OCI-M1 (cell line): ENCODE measurements at regions not wholly inside any gene's neighbourhood (a gene's known extent, or its start where the extent isn't known, plus 50 kb on each side); places are given as distances from the start of the nearest gene placed in this dataset.
"Not testable (repeated sequence)": the region's sequence is repeated elsewhere in the genome, so short reads cannot be mapped to it uniquely, and the experiment has no call there.

Experiments
- DNase-seq: peaks from one replicate; lab custom pipeline; 2025; lab: John Stamatoyannopoulos, UW

DNA sequence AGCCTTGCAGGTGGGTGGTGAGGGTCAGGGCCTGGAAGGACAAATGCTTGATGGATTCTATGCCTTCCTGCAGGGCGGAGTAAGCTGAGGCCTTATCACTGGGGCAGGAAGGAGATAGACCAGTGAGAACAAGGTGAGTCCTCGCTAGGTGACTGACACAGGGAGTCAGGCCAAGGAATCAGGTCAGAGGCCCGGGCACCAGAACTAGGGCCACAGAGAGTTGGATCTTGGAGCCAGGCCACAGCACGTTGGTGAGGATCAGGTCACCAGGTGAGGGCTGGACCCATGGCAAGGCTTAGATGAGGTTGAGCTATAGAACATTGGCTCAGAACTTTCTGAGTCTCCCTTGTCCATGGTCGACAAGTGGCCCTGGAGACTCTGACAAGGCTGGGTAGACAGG lies 328.2 kb downstream of the FOXO1 start:
- DNase-seq, result no peak

GRCh38 chr13:40340368-40341095 lies 325.9 kb downstream of the FOXO1 start:
- DNase-seq, result no peak

DNA sequence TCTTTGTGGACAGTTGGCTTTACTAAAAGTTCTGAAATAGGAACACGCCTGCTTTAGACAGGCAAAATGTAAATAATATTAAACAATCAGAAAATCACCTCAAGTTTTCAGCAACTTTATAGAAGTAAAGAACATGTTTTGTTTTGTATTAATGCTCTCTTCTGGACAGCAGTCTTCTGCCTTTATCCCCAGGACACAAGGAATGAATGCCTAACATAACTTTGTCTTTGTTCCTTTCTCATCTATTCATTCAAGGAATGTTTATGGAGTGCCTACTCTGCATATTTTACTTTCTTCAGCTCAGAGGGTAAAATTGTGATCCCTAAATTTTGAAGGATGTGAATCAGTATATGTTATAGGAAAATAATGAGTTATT lies 325.4 kb downstream of the FOXO1 start:
- no peak for DNase-seq

GRCh38 chr13:40341501-40341900 lies 324.9 kb downstream of the FOXO1 start:
- no peak for DNase-seq

DNA sequence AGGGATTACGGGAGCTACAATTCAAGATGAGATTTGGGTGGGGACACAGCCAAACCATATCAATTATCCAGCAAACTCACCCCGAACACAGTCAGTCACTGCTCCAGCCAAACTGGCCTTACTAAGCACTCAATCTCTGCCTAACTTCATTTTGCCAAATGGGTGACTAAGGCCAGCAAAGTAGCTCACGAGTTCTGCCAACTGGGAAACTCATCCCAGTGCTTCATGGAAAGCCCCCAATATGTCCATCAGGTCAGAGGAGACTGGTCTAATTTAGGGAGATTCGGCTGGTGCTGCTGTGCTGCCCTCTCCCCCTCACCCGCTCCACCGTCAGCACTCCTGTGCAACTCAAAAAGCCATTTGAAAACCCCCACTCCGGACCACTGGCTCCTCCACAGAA lies 324.0 kb downstream of the FOXO1 start:
- DNase-seq, result no peak

GRCh38 chr13:40342901-40343300 lies 323.5 kb downstream of the FOXO1 start:
- no peak for DNase-seq

- no peak for DNase-seq
These were observed 322.7 kb downstream of the FOXO1 start for GRCh38 chr13:40343550-40344269.

DNA sequence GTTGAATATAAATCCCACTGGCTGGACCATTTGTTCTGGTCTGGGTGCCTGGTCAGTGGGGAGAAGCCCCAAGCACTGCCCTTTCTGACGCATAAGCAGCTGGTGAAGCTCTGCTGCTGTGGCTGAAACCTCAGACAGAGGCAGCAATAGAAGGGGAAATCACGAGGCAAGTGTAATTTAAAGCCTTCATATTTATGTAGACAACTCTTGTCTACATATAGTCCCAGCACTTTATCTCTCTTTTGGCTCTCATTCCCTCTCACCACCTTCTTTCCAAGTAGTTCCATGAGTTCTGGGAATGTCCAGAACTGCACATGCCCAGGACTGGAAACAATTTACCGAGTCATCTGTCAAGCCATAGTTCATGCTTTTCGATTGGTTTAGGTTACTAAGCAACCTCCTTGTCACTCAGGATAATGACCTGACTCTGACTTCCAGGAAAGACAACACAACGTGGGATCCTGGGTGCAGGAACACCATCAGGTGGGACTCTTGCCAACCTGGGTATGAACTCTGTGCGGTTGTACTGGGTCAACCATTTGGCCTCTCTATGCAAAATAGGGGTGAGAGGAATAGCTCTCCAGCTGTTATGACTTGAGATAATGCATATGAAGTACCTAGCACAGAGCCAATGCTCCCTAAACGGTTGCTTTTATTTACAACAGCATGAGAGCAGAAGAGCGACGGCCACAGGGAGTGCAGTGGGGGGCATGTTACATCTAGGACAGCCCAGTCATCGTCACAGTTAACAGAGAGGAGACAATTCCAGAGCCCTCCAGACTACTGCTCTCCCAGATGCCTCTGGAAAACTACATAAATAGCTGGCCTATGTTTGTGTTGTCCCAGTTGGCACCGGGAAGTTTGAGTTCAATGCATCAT lies 321.9 kb downstream of the FOXO1 start:
- DNase-seq, result no peak

- no peak for DNase-seq
These were observed 321.3 kb downstream of the FOXO1 start for GRCh38 chr13:40345149-40345514.

- DNase-seq, result no peak
These were observed 320.6 kb downstream of the FOXO1 start for GRCh38 chr13:40345654-40346372.

- no peak for DNase-seq
These were observed 319.8 kb downstream of the FOXO1 start for GRCh38 chr13:40346592-40346991.

DNA sequence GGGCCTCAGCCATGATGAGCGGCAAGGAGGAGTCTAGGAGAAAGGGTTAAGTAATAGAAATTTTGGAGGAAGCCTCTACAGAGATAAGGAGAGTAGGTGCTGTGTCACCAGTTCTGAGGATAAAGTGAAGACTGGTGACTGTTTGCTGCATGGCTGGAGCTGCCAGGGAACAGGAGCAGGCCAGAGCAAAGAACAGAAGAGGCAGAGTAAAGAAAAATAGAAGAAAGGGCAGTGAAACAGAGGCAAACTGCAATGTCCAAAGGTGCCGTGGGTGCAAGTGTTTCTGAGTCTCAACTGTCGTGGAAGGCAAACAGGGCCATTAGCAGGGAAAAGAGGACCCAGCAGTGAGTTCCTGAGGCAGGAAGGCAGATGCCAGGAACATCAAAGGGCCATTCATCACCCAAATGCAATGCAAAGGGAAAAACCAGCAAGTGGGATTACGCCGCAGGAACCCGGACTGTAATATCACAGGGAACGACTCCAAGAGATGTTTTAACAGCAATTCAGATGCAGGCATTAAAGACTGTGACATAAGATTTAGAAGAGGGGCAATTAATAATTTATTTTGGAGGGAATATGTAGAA lies 318.3 kb downstream of the FOXO1 start:
- DNase-seq, result no peak

DNA sequence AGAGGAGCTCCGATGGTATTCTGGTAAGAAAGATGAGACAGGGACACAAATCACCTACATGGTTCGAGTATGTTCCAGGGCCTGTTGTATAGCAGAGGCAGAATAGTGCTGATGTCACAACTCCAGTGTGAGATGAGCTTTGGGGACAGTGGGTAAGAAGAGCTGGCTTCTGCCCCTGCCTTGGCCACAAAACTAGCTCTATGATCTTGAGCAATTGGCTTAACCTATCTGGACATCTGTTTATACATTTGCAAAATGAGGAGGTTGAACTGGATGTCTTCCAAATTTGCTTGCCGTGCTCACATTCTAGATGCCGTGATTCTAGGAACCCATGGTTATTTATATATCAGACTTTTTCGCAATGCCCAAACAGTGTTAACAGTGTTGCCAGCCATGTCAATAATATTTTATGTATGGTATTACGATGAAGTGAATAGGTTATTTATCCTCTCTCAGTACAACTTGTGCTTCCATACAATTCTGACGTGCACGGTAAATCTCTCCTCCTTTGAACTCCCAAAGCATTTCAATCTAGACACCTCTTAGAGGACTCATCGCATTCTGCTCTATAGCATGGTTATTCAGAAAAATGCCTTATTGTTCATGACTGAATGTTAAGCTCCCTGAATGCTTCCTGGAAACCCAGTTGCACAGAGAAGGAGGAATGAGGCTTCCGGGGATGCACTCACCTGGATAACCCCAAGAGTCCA lies 316.0 kb downstream of the FOXO1 start:
- DNase-seq, result no peak

DNA sequence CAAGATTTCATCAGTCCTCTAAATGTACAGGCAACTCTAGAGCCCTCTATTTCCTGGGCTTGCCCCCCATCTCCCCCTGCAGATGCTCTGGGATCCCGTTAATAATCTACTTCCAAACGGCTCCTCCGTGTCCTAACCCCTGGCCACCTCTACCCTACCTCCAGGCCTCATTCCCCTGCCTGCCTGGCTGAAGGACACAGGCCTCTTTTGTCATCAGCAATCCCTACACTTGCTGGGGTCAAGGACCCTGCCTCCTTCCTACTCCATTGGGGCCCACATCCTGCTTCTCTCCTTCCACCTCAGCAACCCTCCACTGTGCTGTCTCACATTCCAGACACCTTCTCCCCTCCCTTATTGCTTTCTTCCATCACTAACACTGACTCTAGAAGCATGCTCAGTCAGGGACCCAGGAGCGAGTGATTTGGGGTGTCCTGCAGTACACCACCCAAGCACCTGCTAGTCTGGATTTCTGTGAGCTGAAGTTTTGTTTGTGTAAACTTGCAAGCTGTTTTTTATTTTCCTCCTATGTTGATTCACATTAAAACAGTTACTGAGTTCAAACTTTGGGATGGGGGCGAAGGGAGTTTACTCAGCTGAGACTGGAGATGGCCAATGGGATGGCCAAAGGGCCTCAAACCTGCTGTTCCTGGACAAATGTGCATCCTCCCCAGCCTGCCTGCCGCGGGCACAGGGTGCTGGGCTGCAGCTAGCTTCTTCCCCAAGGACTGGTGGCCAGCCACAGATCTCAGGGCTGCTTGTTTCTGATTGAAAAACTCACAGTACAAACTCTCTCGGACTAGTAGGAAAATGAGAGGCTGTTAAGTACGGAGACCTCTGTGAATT lies 314.7 kb downstream of the FOXO1 start:
- no peak for DNase-seq

GRCh38 chr13:40352380-40352778 lies 314.1 kb downstream of the FOXO1 start:
- DNase-seq, result no peak

- DNase-seq, result no peak
These were observed 313.5 kb downstream of the FOXO1 start for GRCh38 chr13:40352802-40353562.

DNA sequence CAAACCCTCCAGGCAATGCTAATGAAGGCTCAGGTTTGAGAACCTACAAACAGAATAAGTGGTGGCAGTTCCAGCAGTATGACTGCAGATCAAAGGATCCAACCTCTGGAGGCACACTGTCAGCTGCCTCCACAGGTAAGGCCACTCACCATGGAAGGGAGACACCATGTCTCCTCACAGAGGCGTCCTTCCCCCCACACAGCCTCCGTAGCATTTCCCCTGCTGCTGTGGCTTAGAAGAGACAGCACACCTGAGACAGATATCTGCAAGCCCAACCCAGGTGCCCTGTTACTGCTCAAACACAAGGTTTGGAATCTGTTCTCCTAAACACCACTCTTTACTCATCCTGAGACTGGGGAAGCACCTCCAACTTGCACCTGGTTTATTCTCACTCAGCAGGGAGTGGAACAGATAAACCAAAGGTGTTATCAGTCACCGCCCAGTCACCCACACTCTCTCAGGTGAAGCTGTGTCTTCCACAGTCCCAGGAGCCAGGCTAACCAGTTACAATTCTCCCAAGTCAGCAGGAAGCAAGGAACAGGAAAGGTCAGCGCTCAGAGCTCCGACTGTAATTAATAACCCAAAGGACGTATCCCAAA lies 311.2 kb downstream of the FOXO1 start:
- no peak for DNase-seq

GRCh38 chr13:40356011-40356410 lies 310.4 kb downstream of the FOXO1 start:
- DNase-seq, result no peak

GRCh38 chr13:40356458-40356857 lies 310.0 kb downstream of the FOXO1 start:
- DNase-seq, result not testable (repeated sequence)
